ENCODE measurements at regions not wholly inside any gene's neighbourhood (a gene's known extent, or its start where the extent isn't known, plus 50 kb on each side); places are given as distances from the start of the nearest gene placed in this dataset.

DNA sequence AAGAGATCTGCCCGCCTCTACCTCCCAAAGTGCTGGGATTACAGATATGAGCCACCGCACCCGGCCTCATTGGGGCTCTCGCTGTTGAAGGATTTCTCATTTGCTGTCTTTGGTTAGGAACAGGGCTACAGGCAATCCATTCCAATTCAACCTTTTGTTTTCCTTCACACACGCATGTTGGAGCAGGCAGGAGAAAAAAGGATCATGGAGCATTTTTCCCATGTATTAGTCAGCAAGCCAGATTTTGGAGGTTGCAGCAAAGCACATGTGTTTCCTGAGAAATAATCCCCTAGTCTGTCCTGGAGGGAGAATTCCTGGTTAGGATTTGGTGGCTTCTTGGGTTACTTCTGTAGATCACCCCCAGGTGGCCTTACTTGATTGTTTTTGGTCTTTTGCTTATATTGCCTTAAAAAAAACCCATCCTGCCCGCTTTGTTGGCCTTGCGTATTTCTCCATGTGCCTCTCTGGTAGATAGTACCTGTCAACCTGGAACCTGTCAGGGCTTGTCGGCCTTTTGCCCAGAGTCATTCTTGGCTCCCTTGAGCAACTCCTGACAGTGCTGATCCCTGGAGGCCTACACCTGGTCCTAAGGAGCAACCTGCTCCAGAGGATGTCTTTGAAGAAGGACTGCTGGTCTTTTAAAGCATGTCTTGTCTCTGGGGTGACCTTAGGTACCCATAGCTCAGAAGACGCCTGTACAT lies 82.4 kb upstream of the CLCN4 start:
- DNase-seq (ENCODE audit: low spot score) = peak; percentile 43
- in situ Hi-C loops (cut with HindIII; ENCODE audit: low sequenced_read_pairs) = no loop called here

GRCh38 chrX:10076765-10077164 lies 80.0 kb upstream of the CLCN4 start:
- no peak for DNase-seq (ENCODE audit: low spot score)
- in situ Hi-C loops (cut with HindIII; ENCODE audit: low sequenced_read_pairs) = no loop called here

DNA sequence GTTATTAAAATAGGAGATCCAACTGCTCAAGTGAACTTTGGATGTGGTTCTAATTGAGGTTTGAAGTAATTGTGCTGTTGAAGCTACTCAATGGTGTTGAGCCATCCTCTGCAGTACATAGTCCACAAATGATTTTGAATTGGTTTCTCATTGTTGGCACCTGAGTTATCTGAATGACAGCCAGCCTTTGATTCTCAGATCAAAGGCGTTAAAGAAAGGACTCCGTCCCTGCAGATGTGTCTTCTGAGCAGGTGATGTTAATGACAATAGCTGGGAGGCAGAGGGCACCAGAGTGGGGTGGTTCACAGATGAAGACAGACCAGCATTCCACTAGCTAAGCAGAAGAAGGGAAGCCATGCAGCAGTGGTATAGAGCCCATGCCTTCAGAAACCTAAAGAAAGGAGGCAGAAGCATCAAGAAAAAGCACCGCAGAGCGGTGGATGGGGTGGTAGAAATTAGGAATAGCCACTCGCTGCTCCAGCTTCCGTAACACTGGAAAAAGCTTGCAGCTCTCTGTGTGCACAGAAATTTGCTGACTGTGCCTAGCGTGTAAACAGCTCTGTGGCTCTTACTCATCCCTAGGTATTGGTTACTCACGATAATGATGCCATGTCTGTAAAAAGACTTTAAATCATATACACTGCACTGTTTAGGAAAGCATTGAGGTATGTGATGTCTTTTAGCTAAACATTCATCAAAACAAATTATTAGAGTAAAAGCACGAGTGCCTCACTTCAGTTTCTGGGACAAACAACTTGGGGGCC lies 79.2 kb upstream of the CLCN4 start:
- in situ Hi-C loops (cut with HindIII; ENCODE audit: low sequenced_read_pairs) = no loop called here
- no peak for DNase-seq (ENCODE audit: low spot score)

- DNase-seq (ENCODE audit: low spot score) = no peak
- in situ Hi-C loops (cut with HindIII; ENCODE audit: low sequenced_read_pairs) = no loop called here
These were observed 78.5 kb upstream of the CLCN4 start for GRCh38 chrX:10078266-10078665.

GRCh38 chrX:10079231-10079630 lies 77.5 kb upstream of the CLCN4 start:
- peak; percentile 17 for DNase-seq (ENCODE audit: low spot score)

GRCh38 chrX:10083809-10084208 lies 73.0 kb upstream of the CLCN4 start:
- DNase-seq (ENCODE audit: low spot score) = peak; percentile 23
- in situ Hi-C loops (cut with HindIII; ENCODE audit: low sequenced_read_pairs) = no loop called here

More at GRCh38 chrX:10079231-10079630, 77.5 kb upstream of the CLCN4 start:
- in situ Hi-C loops (cut with HindIII; ENCODE audit: low sequenced_read_pairs) = no loop called here

DNA sequence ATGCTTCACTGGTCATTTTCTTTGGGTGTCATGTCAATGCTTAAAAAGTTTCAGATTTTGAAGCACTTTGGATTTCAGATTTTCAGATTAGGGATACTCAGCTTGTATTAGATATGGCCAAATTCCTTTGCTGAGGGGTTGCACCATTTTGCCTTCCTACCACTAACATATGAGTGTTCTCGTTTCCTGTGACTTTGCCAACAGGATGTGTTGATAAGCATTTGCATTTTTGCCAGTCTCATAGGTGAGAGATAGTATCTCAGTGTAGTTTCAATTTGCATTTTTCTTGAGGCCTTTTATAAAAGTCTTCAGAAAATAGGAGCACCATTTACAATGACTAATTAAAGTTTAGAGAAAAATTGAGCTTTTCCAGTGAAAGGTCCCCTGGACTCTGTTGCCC lies 71.6 kb upstream of the CLCN4 start:
- DNase-seq (ENCODE audit: low spot score) = no peak
- in situ Hi-C loops (cut with HindIII; ENCODE audit: low sequenced_read_pairs) = no loop called here

- in situ Hi-C loops (cut with HindIII; ENCODE audit: low sequenced_read_pairs) = no loop called here
- no peak for DNase-seq (ENCODE audit: low spot score)
These were observed 70.1 kb upstream of the CLCN4 start for GRCh38 chrX:10086676-10087075.

DNA sequence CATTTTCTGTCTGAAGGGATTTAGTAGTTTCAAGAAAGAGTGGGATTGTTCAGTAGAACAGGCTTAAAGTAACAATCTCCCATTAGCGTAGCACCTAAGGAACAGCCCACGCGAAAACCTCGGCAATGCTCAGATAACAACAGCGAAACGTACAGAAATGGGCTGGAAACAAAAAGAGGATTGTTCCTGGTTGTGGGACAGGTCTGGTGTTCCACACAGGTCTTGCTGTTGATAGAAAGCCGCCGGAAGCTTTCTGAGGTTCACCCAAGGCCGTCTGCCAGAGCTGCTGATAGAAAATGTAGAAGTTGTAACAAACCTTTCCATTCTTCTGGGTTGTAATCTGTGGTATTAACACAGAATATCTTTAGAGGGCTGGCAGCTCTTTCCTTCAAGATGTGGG lies 69.4 kb upstream of the CLCN4 start:
- in situ Hi-C loops (cut with HindIII; ENCODE audit: low sequenced_read_pairs) = no loop called here
- no peak for DNase-seq (ENCODE audit: low spot score)

- DNase-seq (ENCODE audit: low spot score) = peak; percentile 50
- in situ Hi-C loops (cut with HindIII; ENCODE audit: low sequenced_read_pairs) = no loop called here
These were observed 67.4 kb upstream of the CLCN4 start for GRCh38 chrX:10089378-10089795.

- DNase-seq (ENCODE audit: low spot score) = no peak
- in situ Hi-C loops (cut with HindIII; ENCODE audit: low sequenced_read_pairs) = no loop called here
These were observed 66.5 kb upstream of the CLCN4 start for GRCh38 chrX:10090319-10090718.

GRCh38 chrX:10095246-10095645 lies 61.5 kb upstream of the CLCN4 start:
- DNase-seq (ENCODE audit: low spot score) = no peak
- in situ Hi-C loops (cut with HindIII; ENCODE audit: low sequenced_read_pairs) = no loop called here

DNA sequence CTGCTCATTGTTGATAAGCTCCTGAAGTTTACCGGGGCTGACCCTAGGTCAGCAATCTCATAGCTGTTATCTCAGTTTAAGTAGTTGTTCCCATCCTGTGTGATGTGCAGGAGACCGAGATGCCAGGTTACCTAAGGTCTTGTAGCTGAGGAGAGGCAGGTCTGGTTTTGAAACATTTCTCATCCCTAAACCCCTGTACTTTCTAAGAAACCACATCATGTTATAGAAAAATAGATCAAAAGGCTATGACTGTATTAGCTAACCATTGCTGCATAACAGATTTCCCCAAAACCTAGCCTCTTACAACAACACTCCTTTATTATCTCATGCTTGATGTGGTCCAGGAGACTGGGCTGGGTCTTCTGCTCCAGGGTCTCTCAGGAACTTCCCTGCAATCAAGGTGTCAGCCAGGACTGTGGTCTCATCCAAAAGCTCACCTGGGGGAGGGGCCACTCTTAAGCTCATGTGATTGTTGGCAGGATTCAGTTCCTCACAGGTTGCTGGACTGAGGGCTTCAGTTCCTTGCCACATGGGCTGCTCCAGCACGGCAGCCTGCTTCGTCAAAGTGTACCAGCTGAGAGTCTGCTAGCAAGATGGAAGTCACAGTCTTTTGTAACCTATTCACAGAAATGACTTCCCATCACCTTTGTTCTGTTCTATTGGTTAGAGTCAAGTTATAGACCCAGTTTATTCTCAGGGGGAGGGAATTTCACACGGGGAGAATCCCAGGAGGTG lies 60.9 kb upstream of the CLCN4 start:
- DNase-seq (ENCODE audit: low spot score) = no peak
- in situ Hi-C loops (cut with HindIII; ENCODE audit: low sequenced_read_pairs) = no loop called here

DNA sequence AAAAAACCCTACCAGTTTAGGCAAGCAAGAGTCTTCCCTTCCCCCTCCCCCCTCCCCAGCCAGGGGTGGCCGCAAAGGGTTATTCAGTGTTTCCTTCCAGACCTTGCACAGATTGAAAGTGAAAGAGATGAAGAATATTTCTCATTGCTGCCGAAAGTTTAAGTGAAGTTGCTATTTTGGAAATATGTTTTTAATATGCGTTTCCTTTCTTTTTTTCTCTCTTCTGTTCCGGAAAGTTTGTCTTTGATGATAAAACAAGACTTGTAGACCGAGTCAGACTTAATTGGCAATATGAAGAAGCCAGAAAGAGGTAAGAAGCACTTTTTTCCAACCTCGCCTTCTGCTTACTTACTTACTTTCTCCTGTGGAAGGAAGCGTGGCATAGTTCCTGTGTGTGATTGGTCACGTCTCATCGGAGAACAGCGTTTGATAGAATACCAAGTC lies 58.5 kb upstream of the CLCN4 start:
- in situ Hi-C loops (cut with HindIII; ENCODE audit: low sequenced_read_pairs) = no loop called here
- no peak for DNase-seq (ENCODE audit: low spot score)

DNA sequence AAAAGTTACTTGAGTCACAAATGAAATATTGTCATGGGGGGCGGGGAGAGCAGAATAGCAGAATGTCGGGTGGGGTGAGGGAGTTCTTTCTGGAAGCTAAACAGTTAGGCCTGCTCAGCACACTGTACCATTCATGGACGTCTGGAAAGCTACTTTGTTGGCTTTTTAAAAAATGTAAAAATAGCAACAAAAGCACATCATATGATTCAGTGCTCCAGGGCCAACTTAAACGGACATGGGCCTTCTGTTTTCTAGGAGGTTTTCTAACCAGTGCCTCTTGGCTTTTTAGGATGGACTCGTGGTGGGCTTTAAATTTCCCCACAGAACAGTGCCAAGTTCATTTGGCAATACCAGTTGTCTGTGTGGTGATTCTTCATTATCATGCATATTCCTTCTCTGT lies 57.4 kb upstream of the CLCN4 start:
- in situ Hi-C loops (cut with HindIII; ENCODE audit: low sequenced_read_pairs) = no loop called here
- DNase-seq (ENCODE audit: low spot score) = no peak

GRCh38 chrX:10101269-10101668 lies 55.5 kb upstream of the CLCN4 start:
- no peak for DNase-seq (ENCODE audit: low spot score)
- in situ Hi-C loops (cut with HindIII; ENCODE audit: low sequenced_read_pairs) = no loop called here

DNA sequence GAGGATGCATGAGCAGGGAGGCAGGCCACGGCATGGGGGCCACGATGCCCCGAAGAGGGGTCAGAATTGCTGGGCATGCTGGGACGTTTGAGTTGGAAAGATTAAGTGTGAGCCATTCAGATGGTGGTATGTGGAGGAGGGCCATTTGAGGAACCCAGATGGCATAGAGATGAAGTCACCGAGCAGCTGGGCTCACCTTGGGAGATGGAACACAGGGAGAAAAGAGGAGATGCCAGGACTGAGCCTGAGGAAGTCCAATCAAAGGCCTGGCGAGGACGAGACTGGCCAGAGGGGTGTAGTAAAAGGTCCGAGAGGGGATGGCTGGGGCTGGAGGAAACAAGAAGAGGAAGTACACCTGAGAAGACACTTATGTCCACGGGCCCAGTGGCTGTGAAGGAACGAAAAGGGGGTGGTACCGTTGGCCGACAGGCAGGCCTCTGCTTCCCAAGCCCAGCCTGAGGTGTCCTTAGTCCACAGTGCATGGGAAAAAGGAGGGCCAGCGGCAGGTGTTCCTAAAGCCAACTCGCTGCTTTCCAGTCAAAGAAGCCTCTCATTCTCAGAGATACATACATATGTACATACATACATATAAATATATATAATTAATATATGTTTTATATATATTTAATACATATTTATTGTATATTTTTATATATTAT lies 54.6 kb upstream of the CLCN4 start:
- peak; percentile 78 for DNase-seq (ENCODE audit: low spot score)
- in situ Hi-C loops (cut with HindIII; ENCODE audit: low sequenced_read_pairs) = no loop called here

GRCh38 chrX:10103023-10103422 lies 53.8 kb upstream of the CLCN4 start:
- no peak for DNase-seq (ENCODE audit: low spot score)
- in situ Hi-C loops (cut with HindIII; ENCODE audit: low sequenced_read_pairs) = no loop called here

- in situ Hi-C loops (cut with HindIII; ENCODE audit: low sequenced_read_pairs) = no loop called here
These were observed 51.7 kb upstream of the CLCN4 start for GRCh38 chrX:10104958-10105658.

More at GRCh38 chrX:10104958-10105658, 51.7 kb upstream of the CLCN4 start:
- DNase-seq (ENCODE audit: low spot score) = peak; percentile 71

All from G401 (cell line).